ENCODE measurements at regions not wholly inside any gene's neighbourhood (a gene's known extent, or its start where the extent isn't known, plus 50 kb on each side); places are given as distances from the start of the nearest gene placed in this dataset.
"Not testable (repeated sequence)": the region's sequence is repeated elsewhere in the genome, so short reads cannot be mapped to it uniquely, and the experiment has no call there.

DNA sequence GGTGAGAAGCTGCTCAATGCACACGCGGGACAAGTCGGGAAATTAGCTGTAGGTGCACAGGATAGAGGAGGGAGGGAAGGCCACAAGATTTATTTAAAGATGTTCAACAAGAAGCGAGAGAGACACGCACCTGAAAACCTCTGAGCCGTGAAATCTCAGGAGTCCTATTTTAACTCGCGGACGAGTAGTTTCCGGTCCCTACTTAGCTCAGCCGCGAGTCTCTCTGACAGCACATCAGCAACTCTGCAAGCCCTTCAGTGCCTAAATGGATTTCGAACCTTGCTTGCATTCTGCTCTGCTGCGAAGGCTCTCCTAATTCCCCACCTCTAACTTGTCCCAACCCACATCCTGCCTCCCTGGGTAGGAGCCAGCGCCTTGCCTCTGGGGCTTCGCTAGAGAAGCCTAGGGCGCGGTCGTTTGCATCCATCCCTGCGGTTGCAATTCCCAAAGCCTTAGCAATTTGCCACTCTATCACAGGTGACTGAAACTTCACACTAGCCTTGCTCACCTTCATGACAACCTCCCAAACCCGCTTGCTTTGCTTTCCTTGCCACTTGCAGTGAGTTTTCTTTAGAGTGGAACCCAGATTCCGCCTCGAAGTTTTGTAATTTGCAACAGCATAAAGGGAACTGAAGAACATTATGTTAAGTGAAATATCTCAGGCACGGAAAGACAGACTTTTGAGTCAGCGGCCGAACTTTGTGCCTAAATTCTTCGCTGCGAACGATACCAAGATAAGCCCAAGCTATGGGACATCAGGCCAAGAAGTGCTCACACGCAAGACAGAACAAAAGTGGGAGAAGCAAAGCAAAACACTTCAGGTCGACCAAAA is 202.8 kb downstream of the KDM5D start:
- TF ChIP-seq, protein P1, sequence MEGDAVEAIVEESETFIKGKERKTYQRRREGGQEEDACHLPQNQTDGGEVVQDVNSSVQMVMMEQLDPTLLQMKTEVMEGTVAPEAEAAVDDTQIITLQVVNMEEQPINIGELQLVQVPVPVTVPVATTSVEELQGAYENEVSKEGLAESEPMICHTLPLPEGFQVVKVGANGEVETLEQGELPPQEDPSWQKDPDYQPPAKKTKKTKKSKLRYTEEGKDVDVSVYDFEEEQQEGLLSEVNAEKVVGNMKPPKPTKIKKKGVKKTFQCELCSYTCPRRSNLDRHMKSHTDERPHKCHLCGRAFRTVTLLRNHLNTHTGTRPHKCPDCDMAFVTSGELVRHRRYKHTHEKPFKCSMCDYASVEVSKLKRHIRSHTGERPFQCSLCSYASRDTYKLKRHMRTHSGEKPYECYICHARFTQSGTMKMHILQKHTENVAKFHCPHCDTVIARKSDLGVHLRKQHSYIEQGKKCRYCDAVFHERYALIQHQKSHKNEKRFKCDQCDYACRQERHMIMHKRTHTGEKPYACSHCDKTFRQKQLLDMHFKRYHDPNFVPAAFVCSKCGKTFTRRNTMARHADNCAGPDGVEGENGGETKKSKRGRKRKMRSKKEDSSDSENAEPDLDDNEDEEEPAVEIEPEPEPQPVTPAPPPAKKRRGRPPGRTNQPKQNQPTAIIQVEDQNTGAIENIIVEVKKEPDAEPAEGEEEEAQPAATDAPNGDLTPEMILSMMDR (IDR thresholded peaks at IDR 0.05) = no peak
- no peak for ATAC-seq (ENCODE audit: insufficient number of reproducible peaks, low FRiP score, low read depth)

DNA sequence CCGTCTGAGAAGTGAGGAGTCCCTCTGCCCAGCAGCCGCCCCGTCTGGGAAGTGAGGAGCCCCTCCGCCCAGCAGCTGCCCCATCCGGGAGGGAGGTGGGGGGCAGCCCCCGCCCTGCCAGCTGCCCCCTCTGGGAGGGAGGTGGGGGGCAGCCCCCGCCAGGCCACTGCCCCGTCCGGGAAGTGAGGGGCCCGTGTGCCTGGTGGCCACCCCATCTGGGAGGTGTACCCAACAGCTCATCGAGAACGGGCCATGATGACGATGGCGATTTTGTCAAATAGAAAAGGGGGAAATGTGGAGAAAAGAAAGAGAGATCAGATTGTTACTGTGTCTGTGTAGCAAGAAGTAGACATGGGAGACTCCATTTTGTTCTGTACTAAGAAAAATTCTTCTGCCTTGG is 208.8 kb downstream of the KDM5D start:
- not testable (repeated sequence) for H3K4me3 ChIP-seq; DNase-seq (ENCODE audit: low spot score); H3K4me1 ChIP-seq (ENCODE audit: control insufficient read depth in 1 of 2, low read depth in 2 of 2); H3K27ac ChIP-seq; H3K9me3 ChIP-seq; H3K36me3 ChIP-seq; ATAC-seq (ENCODE audit: insufficient number of reproducible peaks, low FRiP score, low read depth); H3K27me3 ChIP-seq (replicated peaks; ENCODE audit: insufficient read depth)

More for the DNA sequence above, 202.8 kb downstream of the KDM5D start:
- Histone ChIP-seq H3K27me3 (replicated peaks; ENCODE audit: insufficient read depth) (no peaks in the 10 kb centered on the region), H3K4me3 (no peak overlapping the region), H3K9me3 (no peaks in the 10 kb centered on the region), H3K36me3 (no peaks in the 10 kb centered on the region), H3K4me1 (ENCODE audit: control insufficient read depth in 1 of 2, low read depth in 2 of 2) (no peaks in the 10 kb centered on the region), H3K27ac (no peak overlapping the region)
- DNase-seq (ENCODE audit: low spot score) = no peak

DNA sequence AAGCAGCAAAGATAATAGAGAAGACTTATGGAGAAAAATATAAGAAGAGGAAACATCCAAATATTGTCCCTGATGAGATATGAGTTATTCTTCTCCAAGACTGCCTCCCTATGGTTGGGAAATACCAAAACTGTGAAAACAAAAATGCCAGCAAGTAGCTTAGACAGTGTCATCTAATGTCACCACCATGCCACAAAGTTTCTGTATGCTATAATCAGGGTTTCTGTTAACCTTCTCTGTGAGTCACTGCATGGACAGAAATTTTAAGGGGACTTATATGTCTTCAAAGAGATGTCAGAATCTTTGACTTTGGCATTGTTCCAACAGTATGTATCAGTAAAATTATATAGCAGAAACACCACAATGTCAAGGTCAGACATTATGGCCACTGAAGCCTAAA is 222.6 kb downstream of the KDM5D start:
- no peak overlapping the region for H3K4me3 ChIP-seq
- no peak for ATAC-seq (ENCODE audit: insufficient number of reproducible peaks, low FRiP score, low read depth)
- no peaks in the 10 kb centered on the region for H3K27me3 ChIP-seq (replicated peaks; ENCODE audit: insufficient read depth)
- H3K4me1 ChIP-seq (ENCODE audit: control insufficient read depth in 1 of 2, low read depth in 2 of 2) = no peaks in the 10 kb centered on the region
- H3K9me3 ChIP-seq = no peaks in the 10 kb centered on the region
- TF ChIP-seq, protein P1 (IDR thresholded peaks at IDR 0.05) = no peak
- DNase-seq (ENCODE audit: low spot score) = no peak
- no peaks in the 10 kb centered on the region for H3K36me3 ChIP-seq
- H3K27ac ChIP-seq = no peak overlapping the region

DNA sequence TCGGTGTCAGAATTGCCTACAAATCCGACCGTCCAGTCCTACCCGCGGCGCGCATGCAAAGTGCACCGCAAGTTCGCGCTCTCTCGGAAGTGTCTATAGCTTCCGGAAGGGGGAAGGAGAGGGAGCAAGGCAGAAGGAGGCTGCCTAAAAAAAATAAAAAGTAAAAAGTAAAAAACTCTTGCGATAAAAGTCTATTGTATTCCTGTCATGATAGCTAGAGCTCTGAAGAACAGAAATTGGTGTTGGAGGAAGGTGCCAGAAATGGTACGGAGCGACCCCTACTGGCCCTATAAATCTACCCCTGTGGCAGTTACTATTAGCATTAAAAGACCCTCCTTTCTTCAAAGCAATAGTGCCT is 241.5 kb downstream of the KDM5D start:
- DNase-seq (ENCODE audit: low spot score) (no peak), ATAC-seq (ENCODE audit: insufficient number of reproducible peaks, low FRiP score, low read depth) (no peak)
- H3K27ac ChIP-seq = no peak overlapping the region
- H3K9me3 ChIP-seq = no peaks in the 10 kb centered on the region
- no peaks in the 10 kb centered on the region for H3K4me1 ChIP-seq (ENCODE audit: control insufficient read depth in 1 of 2, low read depth in 2 of 2)
- peak overlapping the region; percentile 25 for H3K4me3 ChIP-seq
- H3K36me3 ChIP-seq = no peaks in the 10 kb centered on the region
- TF ChIP-seq, protein P1 (IDR thresholded peaks at IDR 0.05) = no peak
- H3K27me3 ChIP-seq (replicated peaks; ENCODE audit: insufficient read depth) = no peaks in the 10 kb centered on the region

DNA sequence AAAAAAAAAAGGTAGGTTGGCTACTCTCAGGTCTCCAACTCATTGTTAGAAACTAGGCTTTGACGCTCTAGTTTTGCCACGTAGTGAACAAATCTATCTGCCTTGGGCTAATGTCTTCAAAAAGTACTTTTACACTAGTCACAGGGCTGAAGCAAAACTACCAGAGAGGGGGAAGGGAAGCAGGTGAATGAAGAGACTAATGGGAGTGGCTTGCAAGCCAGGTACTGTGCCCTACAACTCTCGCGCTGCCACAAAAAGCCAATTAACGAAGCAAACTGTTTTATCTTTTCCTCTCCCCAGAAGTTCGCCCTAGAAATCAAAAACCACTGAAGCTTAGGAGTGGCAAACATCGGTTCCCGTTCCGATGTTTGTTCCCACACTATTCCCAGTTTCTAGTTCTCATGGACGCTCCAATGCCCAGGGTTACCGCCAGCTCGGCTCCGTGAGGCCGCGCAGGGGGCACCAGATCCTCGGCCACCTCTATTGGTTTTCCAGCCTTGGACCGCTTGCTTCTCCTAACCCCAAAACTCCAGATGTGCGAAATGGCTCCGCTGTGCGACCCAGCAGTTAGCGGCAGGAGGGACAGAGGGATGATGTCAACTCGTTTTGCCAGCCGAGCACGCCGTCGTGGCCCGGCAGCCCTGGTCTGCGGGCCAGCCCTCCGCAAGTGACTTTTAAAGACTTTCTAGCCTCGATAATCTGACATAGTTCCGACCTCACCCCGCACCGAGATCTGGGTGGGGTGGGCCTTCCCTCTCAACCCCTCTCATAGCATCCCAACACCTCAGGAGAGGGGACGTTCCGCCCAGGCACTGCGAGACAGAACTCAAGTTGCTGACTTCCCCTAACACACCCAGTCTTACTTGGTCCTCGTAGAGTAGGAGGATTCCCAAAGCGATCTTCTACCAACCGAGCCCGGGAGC is 242.1 kb downstream of the KDM5D start:
- no peaks in the 10 kb centered on the region for H3K4me1 ChIP-seq (ENCODE audit: control insufficient read depth in 1 of 2, low read depth in 2 of 2)
- H3K4me3 ChIP-seq = peak overlapping the region; percentile 25
- TF ChIP-seq, protein P1 (IDR thresholded peaks at IDR 0.05) = no peak
- no peaks in the 10 kb centered on the region for H3K36me3 ChIP-seq
- H3K27ac ChIP-seq = no peak overlapping the region
- no peak for DNase-seq (ENCODE audit: low spot score)
- no peaks in the 10 kb centered on the region for H3K9me3 ChIP-seq
- no peaks in the 10 kb centered on the region for H3K27me3 ChIP-seq (replicated peaks; ENCODE audit: insufficient read depth)
- no peak for ATAC-seq (ENCODE audit: insufficient number of reproducible peaks, low FRiP score, low read depth)

All from thoracic aorta (tissue), 2 donors.